HCT116 (cell line): ENCODE measurements at regions not wholly inside any gene's neighbourhood (a gene's known extent, or its start where the extent isn't known, plus 50 kb on each side); places are given as distances from the start of the nearest gene placed in this dataset.
A peak's percentile ranks its signal among the peaks of the same experiment; 100 is the strongest.
"Not testable (repeated sequence)": the region's sequence is repeated elsewhere in the genome, so short reads cannot be mapped to it uniquely, and the experiment has no call there.

Experiments
- ATAC-seq: fragments of 200-7000 bp; cut with Tn5 transposase; 2 replicates; pipeline ENCODE4 v1.9.1; 2020; ENCODE audit warnings: mild to moderate bottlenecking, moderate library complexity
- BruUV-seq: library from RNA; stranded (reverse); fragments of 400-500 nt; replicated peaks from 2 replicates; lab custom pipeline; 2021; lab: Mats Ljungman, UMichigan
- CTCF ChIA-PET: fragments of 300-600 bp; sonication (Branson Sonifier 250); formaldehyde crosslinking; loops from one replicate; lab custom pipeline; 2021; ENCODE audit warnings: antibody characterized with exemption; lab: Charles Lee
- POLR2A ChIA-PET: fragments of 300-600, 350-600 bp; sonication (Branson Sonifier 250); formaldehyde crosslinking; loops from one replicate; lab custom pipeline; 2021; ENCODE audit warnings: antibody characterized with exemption; lab: Charles Lee
- RAD21 ChIA-PET, 2 experiments: fragments of 300-600 bp; sonication (Branson Sonifier 250); formaldehyde crosslinking; loops; one replicate each; lab custom pipeline; 2023; ENCODE audit warnings: low total read pairs in 2 of 2; ENCODE audit not compliant: uncharacterized antibody in 2 of 2, unreplicated experiment in 2 of 2, low non-redundant PET in 1 of 2; lab: Charles Lee
- DNase-seq: peaks from one replicate; pipeline ENCODE4 v3.0.0-alpha.2; 2010; ENCODE audit warnings: low read depth, low spot score
- H2AFZ ChIP-seq: fragments of 200-600 bp; shearing (Covaris generic), sonication (generic); 2 replicates; pipeline ENCODE4 v1.6.1; 2017; ENCODE audit warnings: low read depth, mixed run types, mixed read lengths, antibody characterized with exemption, low read length; ENCODE audit not compliant: poor library complexity, severe bottlenecking
- H3K27ac ChIP-seq: 2 replicates; pipeline ENCODE4 v1.5.1; 2012; ENCODE audit warnings: low read depth, low read length
- H3K27me3 ChIP-seq: fragments of 200-600 bp; sonication (generic); 2 replicates; pipeline ENCODE4 v1.6.1; 2016; ENCODE audit warnings: mixed run types, low read length, mixed read lengths; ENCODE audit not compliant: insufficient read depth
- H3K36me3 ChIP-seq, 2 experiments: fragments of 200-500 bp in 1 of 2; fragments of 200-600 bp in 1 of 2; sonication (Bioruptor generic) in 1 of 2; sonication (generic) in 1 of 2; 2 replicates each; pipeline versions ENCODE4 v1.5.1 to v1.6.1; 2014 to 2016; ENCODE audit warnings: low read length in 2 of 2, inconsistent platforms in 1 of 2, mixed read lengths in 1 of 2, mixed run types in 1 of 2; ENCODE audit not compliant: insufficient read depth in 2 of 2, control insufficient read depth in 1 of 2
- H3K4me1 ChIP-seq, 2 experiments: fragments of 200-600 bp in 1 of 2; sonication (generic) in 1 of 2; 2 replicates each; pipeline versions ENCODE4 v1.5.1 to v1.6.1; 2012 to 2017; ENCODE audit warnings: low read length in 2 of 2, inconsistent platforms in 1 of 2, mild to moderate bottlenecking in 1 of 2, mixed read lengths in 1 of 2, mixed run types in 1 of 2, moderate library complexity in 1 of 2; ENCODE audit not compliant: insufficient read depth in 2 of 2, control insufficient read depth in 1 of 2
- H3K4me2 ChIP-seq: fragments of 200-600 bp; sonication (generic); 2 replicates; pipeline ENCODE4 v1.6.1; 2017; ENCODE audit warnings: mixed run types, low read length, mixed read lengths
- H3K4me3 ChIP-seq, 2 experiments: fragments of 200-600 bp in 1 of 2; sonication (generic) in 1 of 2; replicated peaks in 1 of 2; 2 replicates each; pipeline ENCODE4 v1.5.1; 2011 to 2016; ENCODE audit warnings: low read length in 2 of 2, control low read depth in 1 of 2, low read depth in 1 of 2, mild to moderate bottlenecking in 1 of 2, mixed read lengths in 1 of 2, mixed run types in 1 of 2
- H3K79me2 ChIP-seq: fragments of 200-600 bp; sonication (generic); 2 replicates; pipeline ENCODE4 v1.6.1; 2017; ENCODE audit warnings: mild to moderate bottlenecking, mixed run types, low read length, moderate library complexity, mixed read lengths; ENCODE audit not compliant: insufficient read depth
- H3K9ac ChIP-seq: fragments of 200-600 bp; sonication (generic); 2 replicates; pipeline ENCODE4 v1.6.1; 2016; ENCODE audit warnings: low read length, mixed read lengths
- H3K9me2 ChIP-seq: fragments of 200-600 bp; sonication (generic), shearing (Covaris generic); 2 replicates; pipeline ENCODE4 v1.6.1; 2017; ENCODE audit warnings: mixed run types, mild to moderate bottlenecking, moderate library complexity; ENCODE audit not compliant: insufficient read depth
- H3K9me3 ChIP-seq, 2 experiments: fragments of 200-500 bp in 1 of 2; fragments of 200-600 bp in 1 of 2; sonication (Bioruptor generic) in 1 of 2; sonication (generic) in 1 of 2; 2 replicates each; pipeline ENCODE4 v1.6.1; 2014 to 2017; ENCODE audit warnings: low read length in 2 of 2, mixed read lengths in 2 of 2, inconsistent platforms in 1 of 2, low read depth in 1 of 2, mild to moderate bottlenecking in 1 of 2, mixed run types in 1 of 2, moderate library complexity in 1 of 2; ENCODE audit not compliant: control insufficient read depth in 1 of 2, insufficient read depth in 1 of 2
- H4K20me1 ChIP-seq: fragments of 200-600 bp; sonication (generic), shearing (Covaris generic); 2 replicates; pipeline ENCODE4 v1.6.1; 2017; ENCODE audit warnings: mixed run types, mild to moderate bottlenecking, moderate library complexity; ENCODE audit not compliant: insufficient read depth
- POLR2AphosphoS5 ChIP-seq: IDR thresholded peaks from 2 replicates; pipeline ENCODE4 v1.6.1; 2011; ENCODE audit warnings: mild to moderate bottlenecking, low read depth, low read length, moderate library complexity
- ZNF274 ChIP-seq: fragments of 200-500 bp; sonication (Bioruptor generic); IDR thresholded peaks from 2 replicates; pipeline ENCODE4 v1.6.1; 2014; ENCODE audit warnings: mild to moderate bottlenecking, low read depth, low read length, inconsistent platforms
- intact Hi-C: fragments of 100-400 bp; cut with micrococcal nuclease; formaldehyde crosslinking; loops from 2 replicates; pipeline ENCODE4 v1.10.0; 2022
- TF ChIP-seq, protein P1 (sequence below): IDR thresholded peaks from 2 replicates; pipeline ENCODE4 v1.6.1; 2012
- TF ChIP-seq, protein P2 (sequence below), 3 experiments: fragments of 200-600 bp in 1 of 3; sonication (generic) in 1 of 3; IDR thresholded peaks in 2 of 3; conservative IDR thresholded peaks in 1 of 3; 2 replicates each; pipeline ENCODE4 v1.5.1; 2012 to 2017; ENCODE audit warnings: low read depth in 2 of 3, low read length in 2 of 3, antibody characterized with exemption in 1 of 3, borderline replicate concordance in 1 of 3, control low read depth in 1 of 3, mild to moderate bottlenecking in 1 of 3, mixed read lengths in 1 of 3, mixed run types in 1 of 3, moderate library complexity in 1 of 3; ENCODE audit not compliant: insufficient read depth in 1 of 3

DNA sequence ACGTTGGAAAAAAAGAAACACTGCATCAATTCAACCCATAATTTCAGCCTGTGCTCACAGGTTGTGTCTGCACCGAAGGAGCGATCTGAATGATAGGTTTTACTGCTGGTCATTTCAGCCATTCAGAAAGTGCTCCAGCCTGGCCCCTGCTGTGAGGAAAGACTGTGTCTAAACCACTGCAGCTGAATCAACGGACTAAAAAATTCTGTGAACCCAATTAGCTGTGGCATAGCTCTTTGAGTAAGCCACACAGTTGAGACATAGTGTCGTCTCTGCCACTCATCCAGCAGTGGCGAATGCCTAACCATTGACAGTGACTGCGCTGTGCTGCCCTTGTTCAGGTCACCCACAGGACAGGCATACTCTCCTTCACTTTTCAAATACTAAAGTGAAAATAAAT lies 179.8 kb downstream of the COG6 start:
- 0 out of 2 replicates have a peak, but pooled peaks cover 10% of the 10 kb centered on the region for H3K27me3 ChIP-seq
- H3K4me1 ChIP-seq, result peaks cover 2 to 6% of the 10 kb centered on the region in 2 experiments; a peak in 2 of 4 replicates
- ChIA-PET RAD21 (no interaction called here), POLR2A (no interaction called here)
- no peak overlapping the region for H3K27ac ChIP-seq
- DNase-seq, result no peak
- no peak for ATAC-seq
- no peaks in the 10 kb centered on the region for H3K36me3 ChIP-seq
- no peaks in the 10 kb centered on the region for H4K20me1 ChIP-seq
- no TSS peak for BruUV-seq
- no peak for TF ChIP-seq POLR2AphosphoS5
- TF ChIP-seq, protein P1, sequence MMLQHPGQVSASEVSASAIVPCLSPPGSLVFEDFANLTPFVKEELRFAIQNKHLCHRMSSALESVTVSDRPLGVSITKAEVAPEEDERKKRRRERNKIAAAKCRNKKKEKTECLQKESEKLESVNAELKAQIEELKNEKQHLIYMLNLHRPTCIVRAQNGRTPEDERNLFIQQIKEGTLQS, result no peak
- TF ChIP-seq, protein P2, sequence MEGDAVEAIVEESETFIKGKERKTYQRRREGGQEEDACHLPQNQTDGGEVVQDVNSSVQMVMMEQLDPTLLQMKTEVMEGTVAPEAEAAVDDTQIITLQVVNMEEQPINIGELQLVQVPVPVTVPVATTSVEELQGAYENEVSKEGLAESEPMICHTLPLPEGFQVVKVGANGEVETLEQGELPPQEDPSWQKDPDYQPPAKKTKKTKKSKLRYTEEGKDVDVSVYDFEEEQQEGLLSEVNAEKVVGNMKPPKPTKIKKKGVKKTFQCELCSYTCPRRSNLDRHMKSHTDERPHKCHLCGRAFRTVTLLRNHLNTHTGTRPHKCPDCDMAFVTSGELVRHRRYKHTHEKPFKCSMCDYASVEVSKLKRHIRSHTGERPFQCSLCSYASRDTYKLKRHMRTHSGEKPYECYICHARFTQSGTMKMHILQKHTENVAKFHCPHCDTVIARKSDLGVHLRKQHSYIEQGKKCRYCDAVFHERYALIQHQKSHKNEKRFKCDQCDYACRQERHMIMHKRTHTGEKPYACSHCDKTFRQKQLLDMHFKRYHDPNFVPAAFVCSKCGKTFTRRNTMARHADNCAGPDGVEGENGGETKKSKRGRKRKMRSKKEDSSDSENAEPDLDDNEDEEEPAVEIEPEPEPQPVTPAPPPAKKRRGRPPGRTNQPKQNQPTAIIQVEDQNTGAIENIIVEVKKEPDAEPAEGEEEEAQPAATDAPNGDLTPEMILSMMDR (IDR thresholded peaks at IDR 0.05 in 2 of 3, conservative IDR thresholded peaks at IDR 0.05 in 1 of 3; ENCODE audit: borderline replicate concordance in 1 of 3, insufficient read depth in 1 of 3, low read depth in 2 of 3, low read length in 2 of 3), result no peak
- TF ChIP-seq, all 23 proteins: peak for 0
- CTCF ChIA-PET, result no interaction called here
- intact Hi-C loops, result no loop called here
- Histone ChIP-seq H3K9ac (no peak overlapping the region), H3K4me2 (no peak overlapping the region), H3K9me2 (no peaks in the 10 kb centered on the region), H3K9me3 (no peaks in the 10 kb centered on the region), H3K79me2 (no peaks in the 10 kb centered on the region), H3K4me3 (no peak overlapping the region), H2AFZ (no peak overlapping the region)

DNA sequence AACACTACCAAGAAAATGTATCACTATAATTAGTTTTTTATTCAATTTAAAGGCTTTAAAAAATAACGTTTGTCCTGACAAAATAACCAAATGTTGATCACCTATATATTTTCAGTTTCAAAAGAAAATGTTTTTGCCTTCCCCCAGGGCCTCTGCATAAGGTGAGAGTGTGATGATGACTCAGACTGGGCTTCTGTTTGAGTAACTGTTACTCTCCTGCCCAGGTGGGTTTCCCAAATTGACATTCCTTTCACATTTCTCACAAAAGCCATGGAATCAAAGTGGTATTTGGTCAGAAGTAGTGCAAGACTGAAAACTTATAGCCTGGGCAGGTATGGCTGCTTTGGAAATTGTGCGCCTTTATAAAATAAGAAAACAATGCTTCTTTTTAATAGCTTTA lies 180.6 kb downstream of the COG6 start:
- no peak for DNase-seq
- Histone ChIP-seq H3K27ac (no peak overlapping the region), H3K9me2 (no peaks in the 10 kb centered on the region), H3K4me3 (no peak overlapping the region), H3K36me3 (no peaks in the 10 kb centered on the region), H3K79me2 (no peaks in the 10 kb centered on the region), H3K4me2 (peak overlapping the region; percentile 21; the same call in 1 of the 2 replicates), H4K20me1 (no peaks in the 10 kb centered on the region), H3K4me1 (peaks cover 2 to 6% of the 10 kb centered on the region in 2 experiments; a peak in 2 of 4 replicates), H3K9ac (no peak overlapping the region), H2AFZ (no peak overlapping the region), H3K27me3 (0 out of 2 replicates have a peak, but pooled peaks cover 2% of the 10 kb centered on the region)
- CTCF ChIA-PET, result no interaction called here
- POLR2A ChIA-PET, result no interaction called here
- no peak; the same call in 1 of the 2 replicates for ATAC-seq
- BruUV-seq, result no TSS peak
- intact Hi-C loops, result no loop called here
- RAD21 ChIA-PET, result no interaction called here
- no peak for TF ChIP-seq ZNF274
- TF ChIP-seq, all 23 proteins: peak for 0
- no peaks in the 10 kb centered on the region for H3K9me3 ChIP-seq

GRCh38 chr13:39837866-39838265 lies 182.4 kb downstream of the COG6 start:
- BruUV-seq, result not testable (repeated sequence)

More at GRCh38 chr13:39837866-39838265, 182.4 kb downstream of the COG6 start:
- H2AFZ ChIP-seq, H3K9ac ChIP-seq, H3K36me3 ChIP-seq, H3K9me2 ChIP-seq, intact Hi-C loops, H3K27ac ChIP-seq, H4K20me1 ChIP-seq, H3K27me3 ChIP-seq, H3K79me2 ChIP-seq, H3K4me1 ChIP-seq, RAD21 ChIA-PET, H3K4me2 ChIP-seq, H3K4me3 ChIP-seq, DNase-seq, CTCF ChIA-PET, H3K9me3 ChIP-seq, POLR2A ChIA-PET, ATAC-seq: not testable (repeated sequence)
